OCI-LY3 (cell line): ENCODE measurements at regions not wholly inside any gene's neighbourhood (a gene's known extent, or its start where the extent isn't known, plus 50 kb on each side); places are given as distances from the start of the nearest gene placed in this dataset.
"Not testable (repeated sequence)": the region's sequence is repeated elsewhere in the genome, so short reads cannot be mapped to it uniquely, and the experiment has no call there.

Experiments
- EZH2phosphoT487 ChIP-seq: fragments of 200-600 bp; shearing (Covaris generic); IDR thresholded peaks from 2 replicates; pipeline ENCODE4 v1.6.1; 2018; ENCODE audit warnings: antibody characterized with exemption, mixed run types, low read depth
- TF ChIP-seq, protein P1 (sequence below): fragments of 200-600, 300-600 bp; sonication (generic); IDR thresholded peaks from 2 replicates; pipeline ENCODE4 v1.5.1; 2014; ENCODE audit warnings: antibody characterized with exemption, low read length, low read depth

DNA sequence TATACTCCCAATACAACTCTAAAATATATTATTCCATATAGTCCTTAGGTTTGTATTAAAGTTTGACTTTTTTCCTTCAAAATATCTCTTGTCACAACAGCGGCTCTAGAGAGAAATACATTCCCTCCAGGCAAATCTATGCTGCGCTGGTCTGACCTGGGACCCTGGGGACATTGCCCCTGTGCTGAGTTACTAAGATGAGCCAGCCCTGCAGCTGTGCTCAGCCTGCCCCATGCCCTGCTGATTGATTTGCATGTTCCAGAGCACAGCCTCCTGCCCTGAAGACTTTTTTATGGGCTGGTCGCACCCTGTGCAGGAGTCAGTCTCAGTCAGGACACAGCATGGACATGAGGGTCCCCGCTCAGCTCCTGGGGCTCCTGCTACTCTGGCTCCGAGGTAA lies 1170.7 kb downstream of the RPIA start:
- TF ChIP-seq, protein P1, sequence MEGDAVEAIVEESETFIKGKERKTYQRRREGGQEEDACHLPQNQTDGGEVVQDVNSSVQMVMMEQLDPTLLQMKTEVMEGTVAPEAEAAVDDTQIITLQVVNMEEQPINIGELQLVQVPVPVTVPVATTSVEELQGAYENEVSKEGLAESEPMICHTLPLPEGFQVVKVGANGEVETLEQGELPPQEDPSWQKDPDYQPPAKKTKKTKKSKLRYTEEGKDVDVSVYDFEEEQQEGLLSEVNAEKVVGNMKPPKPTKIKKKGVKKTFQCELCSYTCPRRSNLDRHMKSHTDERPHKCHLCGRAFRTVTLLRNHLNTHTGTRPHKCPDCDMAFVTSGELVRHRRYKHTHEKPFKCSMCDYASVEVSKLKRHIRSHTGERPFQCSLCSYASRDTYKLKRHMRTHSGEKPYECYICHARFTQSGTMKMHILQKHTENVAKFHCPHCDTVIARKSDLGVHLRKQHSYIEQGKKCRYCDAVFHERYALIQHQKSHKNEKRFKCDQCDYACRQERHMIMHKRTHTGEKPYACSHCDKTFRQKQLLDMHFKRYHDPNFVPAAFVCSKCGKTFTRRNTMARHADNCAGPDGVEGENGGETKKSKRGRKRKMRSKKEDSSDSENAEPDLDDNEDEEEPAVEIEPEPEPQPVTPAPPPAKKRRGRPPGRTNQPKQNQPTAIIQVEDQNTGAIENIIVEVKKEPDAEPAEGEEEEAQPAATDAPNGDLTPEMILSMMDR: not testable (repeated sequence)
- not testable (repeated sequence) for TF ChIP-seq EZH2phosphoT487
